Sigmoid colon (tissue), 3 donors: ENCODE measurements at regions not wholly inside any gene's neighbourhood (a gene's known extent, or its start where the extent isn't known, plus 50 kb on each side); places are given as distances from the start of the nearest gene placed in this dataset.

Experiments used
- POLR2A ChIP-seq, 2 donors: fragments of 450-650 bp; IDR thresholded peaks; one replicate each; pipeline ENCODE4 v1.6.1; 2016; ENCODE audit warnings: antibody characterized with exemption in 2 of 2, mild to moderate bottlenecking in 2 of 2, moderate library complexity in 2 of 2
- TF ChIP-seq, protein P1 (sequence below), 4 experiments: fragments of 450-650 bp in 3 of 4; fragments of 200-600 bp in 1 of 4; IDR thresholded peaks; one replicate each; pipeline ENCODE4 v1.5.1; 2016 to 2019; ENCODE audit warnings: antibody characterized with exemption in 4 of 4, mild to moderate bottlenecking in 3 of 4, moderate library complexity in 2 of 4

DNA sequence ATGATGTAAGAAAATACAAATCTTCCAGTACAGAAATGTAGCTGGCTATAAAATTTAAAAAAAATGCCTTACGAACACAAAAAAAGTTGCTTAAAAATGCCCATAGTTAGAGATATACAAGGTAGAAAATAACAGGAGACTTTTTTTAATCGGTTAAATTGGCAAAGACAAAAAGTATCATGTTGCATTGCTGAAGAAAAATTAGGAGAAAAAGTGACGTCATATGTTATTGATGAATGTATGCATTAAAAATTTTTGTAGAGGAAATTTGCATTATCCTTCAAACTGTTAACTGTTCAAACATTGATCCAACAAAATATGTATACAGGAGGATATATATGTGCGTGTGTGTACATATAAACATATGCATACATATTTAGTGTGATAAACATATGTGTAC lies 1634.4 kb upstream of the PCDH7 start:
- TF ChIP-seq, protein P1, sequence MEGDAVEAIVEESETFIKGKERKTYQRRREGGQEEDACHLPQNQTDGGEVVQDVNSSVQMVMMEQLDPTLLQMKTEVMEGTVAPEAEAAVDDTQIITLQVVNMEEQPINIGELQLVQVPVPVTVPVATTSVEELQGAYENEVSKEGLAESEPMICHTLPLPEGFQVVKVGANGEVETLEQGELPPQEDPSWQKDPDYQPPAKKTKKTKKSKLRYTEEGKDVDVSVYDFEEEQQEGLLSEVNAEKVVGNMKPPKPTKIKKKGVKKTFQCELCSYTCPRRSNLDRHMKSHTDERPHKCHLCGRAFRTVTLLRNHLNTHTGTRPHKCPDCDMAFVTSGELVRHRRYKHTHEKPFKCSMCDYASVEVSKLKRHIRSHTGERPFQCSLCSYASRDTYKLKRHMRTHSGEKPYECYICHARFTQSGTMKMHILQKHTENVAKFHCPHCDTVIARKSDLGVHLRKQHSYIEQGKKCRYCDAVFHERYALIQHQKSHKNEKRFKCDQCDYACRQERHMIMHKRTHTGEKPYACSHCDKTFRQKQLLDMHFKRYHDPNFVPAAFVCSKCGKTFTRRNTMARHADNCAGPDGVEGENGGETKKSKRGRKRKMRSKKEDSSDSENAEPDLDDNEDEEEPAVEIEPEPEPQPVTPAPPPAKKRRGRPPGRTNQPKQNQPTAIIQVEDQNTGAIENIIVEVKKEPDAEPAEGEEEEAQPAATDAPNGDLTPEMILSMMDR (IDR thresholded peaks at IDR 0.05) = no peak
- TF ChIP-seq POLR2A (IDR thresholded peaks at IDR 0.05) = no peak
